WERI-Rb-1 (cell line): ENCODE measurements at regions not wholly inside any gene's neighbourhood (a gene's known extent, or its start where the extent isn't known, plus 50 kb on each side); places are given as distances from the start of the nearest gene placed in this dataset.

Experiments used
- DNase-seq: peaks from one replicate; pipeline ENCODE4 v3.0.0-alpha.2; 2020
- H3K27ac ChIP-seq: fragments of 250-450 bp; sonication (Bioruptor Pico); 2 replicates; pipeline ENCODE4 v1.5.1; 2020; ENCODE audit warnings: mild to moderate bottlenecking, moderate library complexity
- H3K27me3 ChIP-seq: fragments of 250-450 bp; sonication (Bioruptor Pico); 2 replicates; pipeline ENCODE4 v1.5.1; 2021; ENCODE audit warnings: mild to moderate bottlenecking, low read depth, moderate library complexity; ENCODE audit not compliant: insufficient read depth, severe bottlenecking
- H3K36me3 ChIP-seq: fragments of 250-450 bp; sonication (Bioruptor Pico); 2 replicates; pipeline ENCODE4 v1.5.1; 2020; ENCODE audit warnings: mild to moderate bottlenecking, moderate library complexity
- H3K4me3 ChIP-seq: 2 replicates; pipeline ENCODE4 v1.5.1; 2011; ENCODE audit warnings: low read depth, mild to moderate bottlenecking, control low read depth, low read length
- H3K9me3 ChIP-seq: fragments of 250-450 bp; sonication (Bioruptor Pico); 2 replicates; pipeline ENCODE4 v1.5.1; 2021; ENCODE audit warnings: mild to moderate bottlenecking, moderate library complexity; ENCODE audit not compliant: severe bottlenecking
- TF ChIP-seq, protein P1 (sequence below): IDR thresholded peaks from 2 replicates; pipeline ENCODE4 v1.5.1; 2011; ENCODE audit warnings: low read depth, mild to moderate bottlenecking, control low read depth, inconsistent platforms, low read length

DNA sequence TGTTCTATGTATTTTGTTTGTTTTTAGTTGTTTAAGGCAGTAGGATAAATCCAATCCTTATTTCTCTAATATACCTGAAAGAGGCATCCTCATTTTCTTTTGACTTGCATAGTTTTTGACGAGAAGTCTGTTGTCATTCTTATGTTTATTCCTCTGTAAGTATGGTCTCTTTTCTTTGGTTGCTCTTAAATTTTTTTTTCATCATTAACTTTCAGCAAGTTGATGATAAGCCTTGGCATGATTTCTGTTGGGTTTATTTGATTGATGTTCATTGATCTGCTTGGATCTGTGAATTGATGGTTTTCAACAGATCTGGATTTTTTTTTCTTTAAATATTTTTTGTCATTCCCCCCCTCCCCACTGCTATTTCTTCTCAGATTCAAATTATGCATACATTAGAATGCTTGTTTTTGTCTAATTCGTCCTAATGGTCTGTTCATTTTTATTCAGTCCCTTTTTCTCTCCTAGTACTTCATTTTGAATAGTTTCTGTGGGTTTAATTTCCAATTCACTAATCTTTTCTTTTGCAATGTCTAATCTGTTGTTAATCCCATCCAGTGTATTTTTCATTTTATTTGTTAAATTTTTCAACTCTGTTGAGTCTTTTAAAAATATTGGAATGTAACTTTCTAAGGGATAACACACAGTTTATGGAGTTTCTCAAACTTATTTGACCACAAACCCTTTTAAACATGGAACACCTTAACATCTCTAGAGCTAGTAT lies 495.9 kb downstream of the CSNK1G3 start:
- DNase-seq, result no peak
- TF ChIP-seq, protein P1, sequence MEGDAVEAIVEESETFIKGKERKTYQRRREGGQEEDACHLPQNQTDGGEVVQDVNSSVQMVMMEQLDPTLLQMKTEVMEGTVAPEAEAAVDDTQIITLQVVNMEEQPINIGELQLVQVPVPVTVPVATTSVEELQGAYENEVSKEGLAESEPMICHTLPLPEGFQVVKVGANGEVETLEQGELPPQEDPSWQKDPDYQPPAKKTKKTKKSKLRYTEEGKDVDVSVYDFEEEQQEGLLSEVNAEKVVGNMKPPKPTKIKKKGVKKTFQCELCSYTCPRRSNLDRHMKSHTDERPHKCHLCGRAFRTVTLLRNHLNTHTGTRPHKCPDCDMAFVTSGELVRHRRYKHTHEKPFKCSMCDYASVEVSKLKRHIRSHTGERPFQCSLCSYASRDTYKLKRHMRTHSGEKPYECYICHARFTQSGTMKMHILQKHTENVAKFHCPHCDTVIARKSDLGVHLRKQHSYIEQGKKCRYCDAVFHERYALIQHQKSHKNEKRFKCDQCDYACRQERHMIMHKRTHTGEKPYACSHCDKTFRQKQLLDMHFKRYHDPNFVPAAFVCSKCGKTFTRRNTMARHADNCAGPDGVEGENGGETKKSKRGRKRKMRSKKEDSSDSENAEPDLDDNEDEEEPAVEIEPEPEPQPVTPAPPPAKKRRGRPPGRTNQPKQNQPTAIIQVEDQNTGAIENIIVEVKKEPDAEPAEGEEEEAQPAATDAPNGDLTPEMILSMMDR, result no peak
- peaks cover 2% of the 10 kb centered on the region for H3K9me3 ChIP-seq

DNA sequence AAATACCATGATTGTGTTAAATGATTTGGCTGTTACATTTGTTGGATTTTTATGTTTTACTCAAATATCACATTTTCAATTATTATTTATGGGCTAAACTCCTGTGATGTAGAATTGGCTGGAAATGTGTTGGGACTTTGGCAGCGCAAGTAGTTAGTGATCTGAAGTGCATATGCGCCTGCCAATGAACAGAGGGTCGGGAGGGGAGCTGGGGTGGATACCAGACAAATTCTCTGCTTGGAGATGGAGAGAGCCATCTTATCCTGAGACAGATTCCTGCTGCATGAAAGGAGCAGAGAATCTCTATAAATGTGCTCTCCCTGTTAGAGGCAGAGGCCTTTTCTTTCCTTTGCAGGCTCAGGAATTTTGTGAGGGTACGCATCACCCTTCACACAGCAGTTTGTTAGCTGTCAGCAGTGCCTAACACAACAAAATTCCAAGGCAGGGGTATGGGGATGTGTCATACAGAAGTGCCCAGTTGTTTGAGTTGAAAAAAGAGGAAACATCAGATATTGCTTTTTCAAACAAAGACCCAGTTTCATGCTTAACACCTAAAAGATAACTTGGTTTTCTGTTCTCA lies 489.1 kb downstream of the CSNK1G3 start:
- no peak for DNase-seq
- Histone ChIP-seq H3K4me3 (no peak overlapping the region), H3K27me3 (no peaks in the 10 kb centered on the region), H3K27ac (no peak overlapping the region), H3K36me3 (no peaks in the 10 kb centered on the region), H3K9me3 (no peaks in the 10 kb centered on the region)
- TF ChIP-seq, protein P1, result no peak

More for the DNA sequence above, 495.9 kb downstream of the CSNK1G3 start:
- Histone ChIP-seq H3K27me3 (no peaks in the 10 kb centered on the region), H3K27ac (no peak overlapping the region), H3K36me3 (no peaks in the 10 kb centered on the region), H3K4me3 (no peak overlapping the region)

DNA sequence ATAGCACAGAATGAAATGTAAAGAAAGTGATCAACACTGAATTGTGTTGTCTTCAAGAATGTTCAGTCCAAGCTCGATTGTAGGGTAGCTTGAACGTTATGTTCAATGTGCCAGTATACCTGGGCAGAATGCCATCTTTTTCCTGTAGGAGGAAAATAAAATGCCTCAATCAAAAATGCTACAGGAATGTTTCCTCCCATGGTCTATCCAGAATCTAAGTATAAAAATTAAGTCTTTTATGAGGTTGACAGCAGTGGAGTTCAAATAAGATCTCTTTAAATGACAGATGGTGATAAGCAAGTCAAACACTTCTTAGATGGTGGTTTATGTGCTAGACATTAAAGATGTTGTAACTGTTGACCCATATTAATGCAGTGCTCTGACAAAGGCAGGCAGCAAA lies 488.6 kb downstream of the CSNK1G3 start:
- no peaks in the 10 kb centered on the region for H3K27me3 ChIP-seq
- no peak for DNase-seq
- TF ChIP-seq, protein P1, result no peak
- H3K4me3 ChIP-seq, result no peak overlapping the region
- no peaks in the 10 kb centered on the region for H3K36me3 ChIP-seq
- H3K27ac ChIP-seq, result no peak overlapping the region
- no peaks in the 10 kb centered on the region for H3K9me3 ChIP-seq

DNA sequence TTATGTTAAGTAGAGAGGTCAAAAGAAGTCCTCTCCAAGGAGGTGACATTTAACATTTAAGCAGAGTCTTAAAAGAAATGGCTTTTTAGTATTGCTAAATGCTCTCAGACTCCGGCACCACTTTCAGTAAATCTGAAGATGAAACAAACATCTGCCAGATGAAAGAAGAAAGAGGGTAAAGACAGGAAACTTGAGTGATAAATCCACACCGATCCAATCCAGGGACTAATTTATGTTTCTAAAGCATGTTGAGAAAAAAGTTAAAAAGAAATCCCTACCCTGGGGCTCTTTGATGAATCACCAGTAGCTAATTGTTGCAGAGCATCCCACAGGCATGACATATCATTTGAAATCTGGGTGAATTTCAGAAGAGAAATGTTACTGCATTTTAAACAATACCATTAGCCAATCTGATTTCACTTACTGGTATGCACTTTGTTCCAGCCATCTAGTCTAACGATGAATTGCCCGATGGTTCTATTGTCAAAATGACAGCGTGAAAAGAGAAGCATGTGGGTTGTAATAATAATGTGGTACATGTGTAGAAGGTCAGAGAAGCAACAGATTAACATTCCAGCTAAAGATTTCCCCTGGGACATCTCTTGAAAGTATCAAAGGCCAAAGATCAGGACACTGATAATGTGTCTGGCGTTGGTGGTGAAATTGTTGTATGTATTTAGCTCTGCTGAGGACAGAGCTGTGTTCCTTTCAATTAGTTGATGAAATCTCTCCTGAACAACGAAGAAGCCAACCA lies 485.7 kb downstream of the CSNK1G3 start:
- TF ChIP-seq, protein P1, result no peak
- no peak for DNase-seq
- Histone ChIP-seq H3K27me3 (no peaks in the 10 kb centered on the region), H3K27ac (no peak overlapping the region), H3K9me3 (no peaks in the 10 kb centered on the region), H3K36me3 (no peaks in the 10 kb centered on the region), H3K4me3 (no peak overlapping the region)

DNA sequence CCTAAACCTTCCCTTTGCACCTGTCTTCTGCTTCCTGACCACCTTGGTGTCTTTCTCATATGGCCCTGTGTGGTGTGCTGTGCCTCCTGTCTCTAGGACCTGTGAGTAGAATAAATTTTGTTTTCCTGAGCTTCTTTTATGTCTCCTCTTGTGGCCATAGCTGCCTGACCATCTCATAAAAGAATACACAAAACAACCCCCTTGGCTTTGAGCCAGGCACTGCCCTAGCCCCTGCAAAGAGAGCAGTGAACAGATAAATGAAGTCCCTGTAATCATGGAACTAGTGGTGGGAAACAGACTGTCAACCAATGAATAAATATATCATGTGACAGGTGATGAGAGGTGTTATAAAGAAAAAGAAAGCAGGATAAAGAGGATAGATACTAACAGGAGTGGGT lies 485.1 kb downstream of the CSNK1G3 start:
- no peak for DNase-seq
- no peak overlapping the region for H3K27ac ChIP-seq
- TF ChIP-seq, protein P1, result no peak
- H3K9me3 ChIP-seq, result no peaks in the 10 kb centered on the region
- H3K36me3 ChIP-seq, result no peaks in the 10 kb centered on the region
- H3K27me3 ChIP-seq, result no peaks in the 10 kb centered on the region
- H3K4me3 ChIP-seq, result no peak overlapping the region
